ENCODE measurements at regions not wholly inside any gene's neighbourhood (a gene's known extent, or its start where the extent isn't known, plus 50 kb on each side); places are given as distances from the start of the nearest gene placed in this dataset.

DNA sequence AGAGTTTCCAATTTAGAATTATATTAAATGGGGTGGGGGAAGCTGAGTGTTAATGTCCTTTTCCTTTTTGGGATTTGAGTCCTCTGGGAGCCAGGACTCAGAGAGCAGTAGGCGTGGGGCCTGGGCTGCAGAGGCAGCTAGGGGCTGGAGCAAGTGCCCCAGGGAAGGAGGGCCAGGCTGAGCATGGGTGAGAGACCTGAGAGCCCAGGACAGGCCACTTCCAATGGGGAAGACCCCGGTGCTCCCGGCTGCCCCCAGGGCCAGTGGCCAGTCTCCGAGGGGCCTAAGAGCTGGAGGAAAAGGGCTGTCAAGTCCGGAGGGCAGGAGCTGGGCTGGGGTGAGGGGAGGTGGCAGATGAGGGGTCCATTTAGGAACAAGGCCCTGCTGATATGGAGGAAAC is 371.5 kb downstream of the ZNF536 start:
- no peak overlapping the region for H3K4me3 ChIP-seq (replicated peaks; ENCODE audit: low read depth, low read length)
- no peak for DNase-seq (ENCODE audit: extremely low read depth, insufficient read length)
- H3K27me3 ChIP-seq (replicated peaks; ENCODE audit: control insufficient read depth, insufficient read depth, low read length), result no peaks in the 10 kb centered on the region
- TF ChIP-seq, protein P1, sequence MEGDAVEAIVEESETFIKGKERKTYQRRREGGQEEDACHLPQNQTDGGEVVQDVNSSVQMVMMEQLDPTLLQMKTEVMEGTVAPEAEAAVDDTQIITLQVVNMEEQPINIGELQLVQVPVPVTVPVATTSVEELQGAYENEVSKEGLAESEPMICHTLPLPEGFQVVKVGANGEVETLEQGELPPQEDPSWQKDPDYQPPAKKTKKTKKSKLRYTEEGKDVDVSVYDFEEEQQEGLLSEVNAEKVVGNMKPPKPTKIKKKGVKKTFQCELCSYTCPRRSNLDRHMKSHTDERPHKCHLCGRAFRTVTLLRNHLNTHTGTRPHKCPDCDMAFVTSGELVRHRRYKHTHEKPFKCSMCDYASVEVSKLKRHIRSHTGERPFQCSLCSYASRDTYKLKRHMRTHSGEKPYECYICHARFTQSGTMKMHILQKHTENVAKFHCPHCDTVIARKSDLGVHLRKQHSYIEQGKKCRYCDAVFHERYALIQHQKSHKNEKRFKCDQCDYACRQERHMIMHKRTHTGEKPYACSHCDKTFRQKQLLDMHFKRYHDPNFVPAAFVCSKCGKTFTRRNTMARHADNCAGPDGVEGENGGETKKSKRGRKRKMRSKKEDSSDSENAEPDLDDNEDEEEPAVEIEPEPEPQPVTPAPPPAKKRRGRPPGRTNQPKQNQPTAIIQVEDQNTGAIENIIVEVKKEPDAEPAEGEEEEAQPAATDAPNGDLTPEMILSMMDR (IDR thresholded peaks at IDR 0.05; ENCODE audit: insufficient read depth, low read length, poor library complexity, severe bottlenecking), result no peak
- no peaks in the 10 kb centered on the region for H3K36me3 ChIP-seq (ENCODE audit: control insufficient read depth, insufficient read depth, low read length)

DNA sequence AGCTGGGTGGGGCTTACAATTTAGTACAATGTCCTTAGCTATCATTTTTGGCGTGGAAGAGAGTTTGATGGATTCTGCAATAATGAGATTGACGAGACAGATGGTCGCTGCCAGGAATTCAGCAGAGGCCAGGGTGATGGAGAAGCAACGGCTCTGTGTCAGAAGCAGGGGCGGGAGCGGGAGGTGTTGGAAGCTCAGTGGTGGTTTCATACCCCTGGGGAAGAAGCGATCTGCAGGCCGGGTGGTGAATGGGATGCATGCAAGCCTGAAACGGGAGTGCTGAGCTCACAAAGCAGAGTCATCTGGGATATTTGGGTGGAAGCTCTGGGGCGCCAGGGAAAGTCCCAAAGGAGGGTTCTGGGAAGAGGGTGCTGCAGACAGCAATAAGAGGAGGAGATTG is 370.8 kb downstream of the ZNF536 start:
- TF ChIP-seq, protein P1 (IDR thresholded peaks at IDR 0.05; ENCODE audit: insufficient read depth, low read length, poor library complexity, severe bottlenecking), result no peak
- Histone ChIP-seq H3K4me3 (replicated peaks; ENCODE audit: low read depth, low read length) (no peak overlapping the region), H3K36me3 (ENCODE audit: control insufficient read depth, insufficient read depth, low read length) (no peaks in the 10 kb centered on the region), H3K27me3 (replicated peaks; ENCODE audit: control insufficient read depth, insufficient read depth, low read length) (no peaks in the 10 kb centered on the region)
- DNase-seq (ENCODE audit: extremely low read depth, insufficient read length), result no peak

DNA sequence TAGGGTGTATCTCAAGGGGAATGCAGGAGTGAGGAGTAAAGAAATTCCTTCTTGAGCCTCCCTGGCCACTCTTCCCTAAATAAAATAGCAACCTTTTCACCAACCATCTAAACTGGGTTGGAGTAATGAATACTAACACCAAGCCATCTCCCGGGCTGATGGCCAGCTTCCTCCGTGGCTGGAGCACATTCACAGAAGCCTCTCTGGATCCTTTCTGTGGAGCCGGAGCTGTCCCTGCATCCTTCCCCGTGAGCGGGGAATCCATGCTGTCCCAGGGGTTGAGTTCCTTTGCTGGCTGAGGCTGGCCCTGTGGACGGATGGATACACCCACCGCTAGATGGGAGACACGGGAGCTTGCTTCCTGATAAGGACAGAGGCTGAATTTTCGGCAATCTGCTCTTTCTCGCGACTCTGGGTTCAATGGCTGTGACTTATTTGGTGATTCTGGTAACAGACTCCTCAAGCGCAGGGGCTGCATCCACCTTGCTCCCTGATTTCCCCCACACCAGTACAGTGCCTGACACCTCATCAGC is 370.3 kb downstream of the ZNF536 start:
- TF ChIP-seq, protein P1 (IDR thresholded peaks at IDR 0.05; ENCODE audit: insufficient read depth, low read length, poor library complexity, severe bottlenecking), result no peak
- no peaks in the 10 kb centered on the region for H3K27me3 ChIP-seq (replicated peaks; ENCODE audit: control insufficient read depth, insufficient read depth, low read length)
- no peak overlapping the region for H3K4me3 ChIP-seq (replicated peaks; ENCODE audit: low read depth, low read length)
- no peak for DNase-seq (ENCODE audit: extremely low read depth, insufficient read length)
- no peaks in the 10 kb centered on the region for H3K36me3 ChIP-seq (ENCODE audit: control insufficient read depth, insufficient read depth, low read length)

DNA sequence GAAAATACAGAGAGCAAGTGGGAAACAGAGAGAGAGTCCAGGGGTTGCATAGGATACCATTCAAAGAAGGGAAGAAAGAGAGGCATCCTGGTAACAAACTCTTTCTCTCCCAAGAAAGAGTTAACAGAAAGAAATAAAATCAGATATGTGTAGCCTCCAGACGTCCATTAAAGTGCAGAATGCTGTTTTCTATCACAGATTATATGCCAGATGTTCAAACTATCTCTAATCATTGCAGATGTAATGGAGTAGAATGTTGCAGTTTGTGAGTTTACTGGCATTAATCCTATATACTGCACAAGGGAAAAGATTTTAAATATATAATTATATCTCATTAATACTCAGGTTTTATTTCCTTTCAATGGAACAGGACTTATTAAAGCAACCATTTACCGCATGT is 369.4 kb downstream of the ZNF536 start:
- no peak overlapping the region for H3K4me3 ChIP-seq (replicated peaks; ENCODE audit: low read depth, low read length)
- no peak for DNase-seq (ENCODE audit: extremely low read depth, insufficient read length)
- no peaks in the 10 kb centered on the region for H3K27me3 ChIP-seq (replicated peaks; ENCODE audit: control insufficient read depth, insufficient read depth, low read length)
- no peaks in the 10 kb centered on the region for H3K36me3 ChIP-seq (ENCODE audit: control insufficient read depth, insufficient read depth, low read length)
- TF ChIP-seq, protein P1 (IDR thresholded peaks at IDR 0.05; ENCODE audit: insufficient read depth, low read length, poor library complexity, severe bottlenecking), result no peak

DNA sequence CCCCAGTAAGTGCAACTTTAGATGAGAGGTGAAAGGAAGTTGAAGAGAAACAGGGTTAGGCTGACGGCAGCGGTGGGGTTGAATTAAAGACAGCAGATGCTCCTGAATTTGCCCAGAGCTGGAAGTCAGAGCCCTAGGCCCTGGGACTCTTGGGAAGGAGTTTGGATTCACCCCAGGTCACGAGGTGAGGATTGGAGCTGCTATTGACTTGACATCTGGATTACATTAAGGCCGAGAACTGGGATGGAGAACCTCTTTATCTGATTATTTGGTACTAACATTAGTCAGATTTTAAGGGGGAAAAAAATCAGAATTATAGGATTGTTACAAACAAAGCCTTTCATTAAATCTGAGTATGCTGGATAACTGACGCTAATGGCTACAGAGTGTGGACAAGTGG is 367.2 kb downstream of the ZNF536 start:
- TF ChIP-seq, protein P1 (IDR thresholded peaks at IDR 0.05; ENCODE audit: insufficient read depth, low read length, poor library complexity, severe bottlenecking), result no peak
- DNase-seq (ENCODE audit: extremely low read depth, insufficient read length), result no peak
- Histone ChIP-seq H3K27me3 (replicated peaks; ENCODE audit: control insufficient read depth, insufficient read depth, low read length) (no peaks in the 10 kb centered on the region), H3K4me3 (replicated peaks; ENCODE audit: low read depth, low read length) (no peak overlapping the region), H3K36me3 (ENCODE audit: control insufficient read depth, insufficient read depth, low read length) (no peaks in the 10 kb centered on the region)

DNA sequence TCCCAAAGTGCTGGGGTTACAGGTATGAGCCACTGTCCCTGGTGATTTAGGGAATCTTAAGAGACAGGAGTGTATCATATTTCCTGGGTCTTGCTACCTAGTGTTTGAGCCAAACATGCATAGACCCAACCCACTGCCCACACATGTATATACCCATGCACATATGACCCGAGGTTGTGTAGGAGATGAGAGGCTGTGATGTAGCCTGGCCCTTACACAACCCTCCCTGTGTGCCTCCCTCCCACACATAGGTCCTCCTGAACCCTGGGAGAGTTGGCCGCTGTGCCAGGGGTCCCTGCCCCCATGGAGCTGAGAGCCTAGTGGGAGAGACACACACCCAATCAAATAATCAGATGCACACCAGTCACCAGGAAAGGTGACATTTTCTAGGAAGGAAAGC is 365.9 kb downstream of the ZNF536 start:
- H3K4me3 ChIP-seq (replicated peaks; ENCODE audit: low read depth, low read length), result no peak overlapping the region
- no peak for DNase-seq (ENCODE audit: extremely low read depth, insufficient read length)
- no peaks in the 10 kb centered on the region for H3K27me3 ChIP-seq (replicated peaks; ENCODE audit: control insufficient read depth, insufficient read depth, low read length)
- no peaks in the 10 kb centered on the region for H3K36me3 ChIP-seq (ENCODE audit: control insufficient read depth, insufficient read depth, low read length)
- TF ChIP-seq, protein P1 (IDR thresholded peaks at IDR 0.05; ENCODE audit: insufficient read depth, low read length, poor library complexity, severe bottlenecking), result no peak
